HEK293 (cell line): ENCODE measurements at regions not wholly inside any gene's neighbourhood (a gene's known extent, or its start where the extent isn't known, plus 50 kb on each side); places are given as distances from the start of the nearest gene placed in this dataset.

Source experiments
- CTCF ChIA-PET: fragments of 350-600 bp; formaldehyde crosslinking; extraction: SDS; loops from one replicate; lab custom pipeline; 2021; ENCODE audit warnings: antibody characterized with exemption; lab: Yijun Ruan, JAX
- POLR2A ChIA-PET: fragments of 300-600 bp; formaldehyde crosslinking; extraction: SDS; loops from one replicate; lab custom pipeline; 2020; ENCODE audit warnings: antibody characterized with exemption, inconsistent platforms; lab: Yijun Ruan, JAX
- H3K27ac ChIP-seq: fragments of 200-500 bp; sonication (Bioruptor generic); 2 replicates; pipeline ENCODE4 v1.5.1; 2014; ENCODE audit warnings: low read depth, low read length, control low read depth, inconsistent platforms; ENCODE audit errors: extremely low read depth
- H3K36me3 ChIP-seq, 2 experiments: fragments of 200-500 bp in 1 of 2; sonication (Bioruptor generic) in 1 of 2; 1 replicate in 1 of 2; 2 replicates in 1 of 2; pipeline ENCODE4 v1.5.1; 2014 to 2017; ENCODE audit warnings: inconsistent platforms in 2 of 2, low read length in 2 of 2; ENCODE audit not compliant: control insufficient read depth in 2 of 2, insufficient read depth in 1 of 2
- H3K4me1 ChIP-seq: fragments of 200-500 bp; sonication (Bioruptor generic); 2 replicates; pipeline ENCODE4 v1.5.1; 2014; ENCODE audit warnings: mild to moderate bottlenecking, low read length, inconsistent platforms; ENCODE audit not compliant: control insufficient read depth, insufficient read depth
- H3K4me3 ChIP-seq: 2 replicates; pipeline ENCODE4 v1.5.1; 2011; ENCODE audit warnings: low read depth, mild to moderate bottlenecking, control low read depth, low read length, moderate library complexity
- H3K9me3 ChIP-seq: fragments of 200-500 bp; sonication (Bioruptor generic); 2 replicates; pipeline ENCODE4 v1.5.1; 2014; ENCODE audit warnings: low read depth, low read length, inconsistent platforms; ENCODE audit not compliant: control insufficient read depth, insufficient read depth
- BCL11B ChIP-seq: fragments of 450-650 bp; formaldehyde crosslinking; IDR thresholded peaks from 2 replicates; pipeline ENCODE4 v1.5.1; 2016; ENCODE audit warnings: low read depth, missing biosample characterization, missing genetic modification characterization
- GFI1B ChIP-seq: fragments of 450-650 bp; formaldehyde crosslinking; IDR thresholded peaks from 2 replicates; pipeline ENCODE4 v1.5.1; 2016; ENCODE audit warnings: missing biosample characterization, missing genetic modification characterization
- HOXD13 ChIP-seq: sonication (generic); formaldehyde crosslinking; IDR thresholded peaks from 2 replicates; pipeline ENCODE4 v1.8.0; 2022; ENCODE audit warnings: missing genetic modification reagents, borderline replicate concordance
- MZF1 ChIP-seq: fragments of 450-650 bp; formaldehyde crosslinking; IDR thresholded peaks from 2 replicates; pipeline ENCODE4 v1.5.1; 2017; ENCODE audit warnings: missing biosample characterization, missing genetic modification characterization, borderline replicate concordance
- PRDM1 ChIP-seq: fragments of 450-650 bp; formaldehyde crosslinking; IDR thresholded peaks from 2 replicates; pipeline ENCODE4; 2016; ENCODE audit warnings: missing biosample characterization, missing genetic modification characterization
- SCRT2 ChIP-seq: fragments of 450-650 bp; formaldehyde crosslinking; IDR thresholded peaks from 2 replicates; pipeline ENCODE4 v1.5.1; 2016; ENCODE audit warnings: missing biosample characterization, missing genetic modification characterization
- ZBTB48 ChIP-seq: fragments of 450-650 bp; formaldehyde crosslinking; IDR thresholded peaks from 2 replicates; pipeline ENCODE4 v1.5.1; 2016; ENCODE audit warnings: missing biosample characterization, missing genetic modification characterization
- ZNF140 ChIP-seq: fragments of 450-650 bp; formaldehyde crosslinking; IDR thresholded peaks from 2 replicates; pipeline ENCODE4 v1.5.1; 2016; ENCODE audit warnings: missing biosample characterization, missing genetic modification characterization
- ZNF16 ChIP-seq: fragments of 450-650 bp; formaldehyde crosslinking; IDR thresholded peaks from 2 replicates; pipeline ENCODE4 v1.5.1; 2016; ENCODE audit warnings: low read depth, missing biosample characterization, missing genetic modification characterization
- ZNF175 ChIP-seq: fragments of 450-650 bp; formaldehyde crosslinking; IDR thresholded peaks from 2 replicates; pipeline ENCODE4 v1.5.1; 2016; ENCODE audit warnings: missing biosample characterization, missing genetic modification characterization
- ZNF48 ChIP-seq: fragments of 450-650 bp; formaldehyde crosslinking; IDR thresholded peaks from 2 replicates; pipeline ENCODE4 v1.5.1; 2016; ENCODE audit warnings: missing biosample characterization, missing genetic modification characterization
- ZNF529 ChIP-seq: fragments of 450-650 bp; formaldehyde crosslinking; IDR thresholded peaks from 2 replicates; pipeline ENCODE4 v1.5.1; 2017; ENCODE audit warnings: missing genetic modification characterization, missing biosample characterization; ENCODE audit not compliant: insufficient replicate concordance
- ZNF585B ChIP-seq: fragments of 450-650 bp; formaldehyde crosslinking; IDR thresholded peaks from 2 replicates; pipeline ENCODE4 v1.5.1; 2016; ENCODE audit warnings: missing biosample characterization, missing genetic modification characterization
- ZNF621 ChIP-seq: fragments of 450-650 bp; formaldehyde crosslinking; IDR thresholded peaks from 2 replicates; pipeline ENCODE4 v1.5.1; 2017; ENCODE audit warnings: missing biosample characterization, missing genetic modification characterization
- ZNF623 ChIP-seq: fragments of 450-650 bp; formaldehyde crosslinking; IDR thresholded peaks from 2 replicates; pipeline ENCODE4 v1.5.1; 2016; ENCODE audit warnings: missing biosample characterization, missing genetic modification characterization
- ZSCAN16 ChIP-seq: fragments of 450-650 bp; formaldehyde crosslinking; IDR thresholded peaks from 2 replicates; pipeline ENCODE4 v1.5.1; 2016; ENCODE audit warnings: missing biosample characterization, missing genetic modification characterization
- ZXDB ChIP-seq: fragments of 450-650 bp; formaldehyde crosslinking; IDR thresholded peaks from 2 replicates; pipeline ENCODE4 v1.5.1; 2016; ENCODE audit warnings: missing biosample characterization, missing genetic modification characterization
- TF ChIP-seq, protein P1 (sequence below): fragments of 450-650 bp; formaldehyde crosslinking; IDR thresholded peaks from 2 replicates; pipeline ENCODE4 v1.5.1; 2016; ENCODE audit warnings: missing biosample characterization, missing genetic modification characterization
- TF ChIP-seq, protein P2 (sequence below): fragments of 450-650 bp; formaldehyde crosslinking; IDR thresholded peaks from 2 replicates; pipeline ENCODE4 v1.5.1; 2017; ENCODE audit warnings: missing biosample characterization, missing genetic modification characterization
- TF ChIP-seq, protein P3 (sequence below): fragments of 450-650 bp; formaldehyde crosslinking; IDR thresholded peaks from 2 replicates; pipeline ENCODE4 v1.5.1; 2016; ENCODE audit warnings: missing biosample characterization, missing genetic modification characterization

DNA sequence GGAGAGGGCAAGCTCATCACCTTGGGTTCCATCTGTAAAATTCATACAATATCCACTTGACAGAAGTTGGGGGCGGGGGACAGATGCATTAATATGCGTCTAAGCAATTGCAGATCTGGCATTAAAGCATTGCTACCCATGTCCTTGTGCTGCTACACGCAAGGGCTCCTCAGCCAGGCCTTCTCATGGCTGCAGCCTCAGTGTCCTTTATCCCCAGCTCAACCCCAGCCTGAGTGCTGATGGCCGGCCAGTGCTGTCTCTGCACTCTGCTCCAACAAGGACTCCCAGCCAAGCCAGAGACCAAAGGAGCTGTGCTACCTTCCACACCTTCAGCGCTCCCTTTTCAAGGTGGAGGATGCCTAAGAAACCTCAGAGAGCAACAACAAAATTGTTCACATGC lies 188.5 kb upstream of the STXBP5 start:
- no peaks in the 10 kb centered on the region for H3K9me3 ChIP-seq
- ChIA-PET POLR2A (no interaction called here), CTCF (interaction anchor here (0.6 to 1.1 kb wide), 3 partner anchors 17 to 119 kb away, joined by 3 to 4 read pairs (median 3); no protein-coding TSS in a partner anchor)
- H3K4me1 ChIP-seq: no peaks in the 10 kb centered on the region
- H3K27ac ChIP-seq: no peak overlapping the region
- TF ChIP-seq ZNF623 (tag by site-specific recombination) (no peak), ZNF140 (tag by site-specific recombination) (no peak), GFI1B (tag by site-specific recombination) (no peak), ZNF175 (tag by site-specific recombination) (no peak), ZNF529 (tag by site-specific recombination) (no peak), MZF1 (tag by site-specific recombination) (no peak)
- H3K4me3 ChIP-seq: no peak overlapping the region
- no peaks in the 10 kb centered on the region for H3K36me3 ChIP-seq

DNA sequence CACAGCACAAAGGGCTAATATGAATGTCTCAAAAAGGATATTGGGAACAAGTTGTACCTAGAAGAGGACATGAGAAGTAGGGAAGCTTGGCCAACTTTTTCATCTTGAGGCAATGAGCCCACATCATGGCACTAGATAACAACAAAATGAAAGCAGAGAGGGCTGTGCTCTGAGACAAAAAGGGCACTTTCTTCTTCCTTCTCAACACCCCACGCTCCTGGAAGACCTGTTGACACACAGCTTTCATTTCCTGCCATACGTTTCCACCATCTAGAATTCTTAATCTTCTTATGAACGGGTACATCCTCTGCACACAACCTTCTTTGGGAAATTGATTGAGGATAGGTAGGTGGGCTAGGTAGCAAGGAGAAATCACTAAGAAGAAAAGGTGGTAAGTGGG lies 187.8 kb upstream of the STXBP5 start:
- ChIA-PET POLR2A (no interaction called here), CTCF (interaction anchor here (0.6 to 1.1 kb wide), 3 partner anchors 17 to 112 kb away, joined by 3 to 4 read pairs (median 3); no protein-coding TSS in a partner anchor)
- TF ChIP-seq ZXDB (tag by site-specific recombination): no peak
- TF ChIP-seq SCRT2: 0 out of 2 replicates have a peak, but pooled peaks have one; percentile 28
- no peak for TF ChIP-seq BCL11B
- Histone ChIP-seq H3K4me1 (no peaks in the 10 kb centered on the region), H3K27ac (no peak overlapping the region), H3K4me3 (no peak overlapping the region), H3K36me3 (no peaks in the 10 kb centered on the region), H3K9me3 (no peaks in the 10 kb centered on the region)

DNA sequence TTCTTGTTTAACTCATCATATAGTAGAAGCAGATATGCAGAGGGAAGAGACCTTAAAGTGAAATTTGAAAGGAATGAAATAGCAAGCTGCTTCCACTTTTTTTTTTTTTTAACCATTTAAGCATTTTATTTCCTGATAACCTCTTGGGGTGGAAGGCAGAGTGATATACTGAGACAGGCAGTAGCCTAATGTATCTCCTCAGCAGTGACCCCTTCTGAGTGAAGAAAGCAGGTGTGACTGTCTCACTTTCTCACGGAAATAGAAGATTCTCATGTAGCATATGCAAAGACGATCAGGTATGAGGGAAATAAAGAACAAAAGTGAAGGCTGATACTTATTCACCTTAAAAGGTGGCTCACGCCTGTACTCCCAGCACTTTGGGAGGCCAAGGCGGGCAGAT lies 187.1 kb upstream of the STXBP5 start:
- Histone ChIP-seq H3K27ac (no peak overlapping the region), H3K4me3 (no peak overlapping the region), H3K36me3 (no peaks in the 10 kb centered on the region), H3K9me3 (no peaks in the 10 kb centered on the region), H3K4me1 (no peaks in the 10 kb centered on the region)
- ChIA-PET CTCF (interaction anchor here (0.6 kb wide), 1 partner anchor 34 kb away, joined by 3 read pairs; no protein-coding TSS in a partner anchor), POLR2A (no interaction called here)
- TF ChIP-seq, protein P1, sequence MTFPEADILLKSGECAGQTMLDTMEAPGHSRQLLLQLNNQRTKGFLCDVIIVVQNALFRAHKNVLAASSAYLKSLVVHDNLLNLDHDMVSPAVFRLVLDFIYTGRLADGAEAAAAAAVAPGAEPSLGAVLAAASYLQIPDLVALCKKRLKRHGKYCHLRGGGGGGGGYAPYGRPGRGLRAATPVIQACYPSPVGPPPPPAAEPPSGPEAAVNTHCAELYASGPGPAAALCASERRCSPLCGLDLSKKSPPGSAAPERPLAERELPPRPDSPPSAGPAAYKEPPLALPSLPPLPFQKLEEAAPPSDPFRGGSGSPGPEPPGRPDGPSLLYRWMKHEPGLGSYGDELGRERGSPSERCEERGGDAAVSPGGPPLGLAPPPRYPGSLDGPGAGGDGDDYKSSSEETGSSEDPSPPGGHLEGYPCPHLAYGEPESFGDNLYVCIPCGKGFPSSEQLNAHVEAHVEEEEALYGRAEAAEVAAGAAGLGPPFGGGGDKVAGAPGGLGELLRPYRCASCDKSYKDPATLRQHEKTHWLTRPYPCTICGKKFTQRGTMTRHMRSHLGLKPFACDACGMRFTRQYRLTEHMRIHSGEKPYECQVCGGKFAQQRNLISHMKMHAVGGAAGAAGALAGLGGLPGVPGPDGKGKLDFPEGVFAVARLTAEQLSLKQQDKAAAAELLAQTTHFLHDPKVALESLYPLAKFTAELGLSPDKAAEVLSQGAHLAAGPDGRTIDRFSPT (tag by site-specific recombination): no peak
- TF ChIP-seq ZNF621 (tag by site-specific recombination): no peak
- TF ChIP-seq ZNF48 (tag by site-specific recombination): no peak
- TF ChIP-seq ZNF585B (tag by site-specific recombination): no peak
- no peak for TF ChIP-seq ZNF16
- TF ChIP-seq ZSCAN16 (tag by site-specific recombination): no peak
- TF ChIP-seq, protein P2, sequence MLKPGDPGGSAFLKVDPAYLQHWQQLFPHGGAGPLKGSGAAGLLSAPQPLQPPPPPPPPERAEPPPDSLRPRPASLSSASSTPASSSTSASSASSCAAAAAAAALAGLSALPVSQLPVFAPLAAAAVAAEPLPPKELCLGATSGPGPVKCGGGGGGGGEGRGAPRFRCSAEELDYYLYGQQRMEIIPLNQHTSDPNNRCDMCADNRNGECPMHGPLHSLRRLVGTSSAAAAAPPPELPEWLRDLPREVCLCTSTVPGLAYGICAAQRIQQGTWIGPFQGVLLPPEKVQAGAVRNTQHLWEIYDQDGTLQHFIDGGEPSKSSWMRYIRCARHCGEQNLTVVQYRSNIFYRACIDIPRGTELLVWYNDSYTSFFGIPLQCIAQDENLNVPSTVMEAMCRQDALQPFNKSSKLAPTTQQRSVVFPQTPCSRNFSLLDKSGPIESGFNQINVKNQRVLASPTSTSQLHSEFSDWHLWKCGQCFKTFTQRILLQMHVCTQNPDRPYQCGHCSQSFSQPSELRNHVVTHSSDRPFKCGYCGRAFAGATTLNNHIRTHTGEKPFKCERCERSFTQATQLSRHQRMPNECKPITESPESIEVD (tag by site-specific recombination): no peak
- TF ChIP-seq HOXD13 (CRISPR knock-in tag): no peak
- TF ChIP-seq, protein P3, sequence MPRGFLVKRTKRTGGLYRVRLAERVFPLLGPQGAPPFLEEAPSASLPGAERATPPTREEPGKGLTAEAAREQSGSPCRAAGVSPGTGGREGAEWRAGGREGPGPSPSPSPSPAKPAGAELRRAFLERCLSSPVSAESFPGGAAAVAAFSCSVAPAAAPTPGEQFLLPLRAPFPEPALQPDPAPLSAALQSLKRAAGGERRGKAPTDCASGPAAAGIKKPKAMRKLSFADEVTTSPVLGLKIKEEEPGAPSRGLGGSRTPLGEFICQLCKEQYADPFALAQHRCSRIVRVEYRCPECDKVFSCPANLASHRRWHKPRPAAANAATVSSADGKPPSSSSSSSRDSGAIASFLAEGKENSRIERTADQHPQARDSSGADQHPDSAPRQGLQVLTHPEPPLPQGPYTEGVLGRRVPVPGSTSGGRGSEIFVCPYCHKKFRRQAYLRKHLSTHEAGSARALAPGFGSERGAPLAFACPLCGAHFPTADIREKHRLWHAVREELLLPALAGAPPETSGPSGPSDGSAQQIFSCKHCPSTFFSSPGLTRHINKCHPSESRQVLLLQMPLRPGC (tag by site-specific recombination): no peak
- TF ChIP-seq ZBTB48 (tag by site-specific recombination): no peak
- no peak for TF ChIP-seq PRDM1 (tag by site-specific recombination)
